IMR-90 (cell line): ENCODE measurements at regions not wholly inside any gene's neighbourhood (a gene's known extent, or its start where the extent isn't known, plus 50 kb on each side); places are given as distances from the start of the nearest gene placed in this dataset.

Source experiments
- ATAC-seq: fragments of 200-7000 bp; cut with Tn5 transposase; 2 replicates; pipeline ENCODE4 v1.9.1; 2020; ENCODE audit warnings: low read depth, mild to moderate bottlenecking, moderate library complexity
- BruUV-seq: library from RNA; stranded (reverse); fragments of 400-500 nt; replicated peaks from 2 replicates; lab custom pipeline; 2021; lab: Mats Ljungman, UMichigan
- CTCF ChIA-PET: fragments of 300-600 bp; formaldehyde crosslinking; extraction: SDS; loops from one replicate; lab custom pipeline; 2021; ENCODE audit warnings: antibody characterized with exemption; lab: Yijun Ruan, JAX
- POLR2A ChIA-PET: fragments of 300-600 bp; sonication (Branson Sonifier 250); formaldehyde crosslinking; loops from one replicate; lab custom pipeline; 2022; ENCODE audit warnings: antibody characterized with exemption; ENCODE audit not compliant: unreplicated experiment; lab: Charles Lee
- DNase-seq: peaks from one replicate; pipeline ENCODE4 v3.0.0; 2013
- H2AFZ ChIP-seq: replicated peaks from 2 replicates; pipeline ENCODE3; 2013; ENCODE audit warnings: low read length, mild to moderate bottlenecking; ENCODE audit not compliant: poor library complexity
- H2AK5ac ChIP-seq: 2 replicates; pipeline ENCODE4 v1.6.1; 2013; ENCODE audit warnings: low read depth, low read length, inconsistent platforms
- H2AK9ac ChIP-seq: replicated peaks from 2 replicates; pipeline ENCODE3; 2013; ENCODE audit warnings: mild to moderate bottlenecking, low read depth, low read length, moderate library complexity; ENCODE audit not compliant: poor library complexity
- H2BK120ac ChIP-seq: 2 replicates; pipeline ENCODE4 v1.6.1; 2013; ENCODE audit warnings: low read depth, low read length, inconsistent platforms
- H2BK15ac ChIP-seq: 3 replicates; pipeline ENCODE4 v1.6.1; 2013; ENCODE audit warnings: low read depth, low read length, inconsistent platforms
- H2BK20ac ChIP-seq: 2 replicates; pipeline ENCODE4 v1.6.1; 2013; ENCODE audit warnings: low read depth, mild to moderate bottlenecking, inconsistent platforms, low read length, moderate library complexity
- H2BK5ac ChIP-seq: 2 replicates; pipeline ENCODE4 v1.6.1; 2013; ENCODE audit warnings: mild to moderate bottlenecking, low read depth, low read length, inconsistent platforms; ENCODE audit not compliant: poor library complexity, severe bottlenecking
- H3K14ac ChIP-seq: replicated peaks from 2 replicates; pipeline ENCODE4 v1.6.1; 2013; ENCODE audit warnings: low read depth, low read length, inconsistent platforms
- H3K18ac ChIP-seq: 2 replicates; pipeline ENCODE4 v1.6.1; 2013; ENCODE audit warnings: low read depth, low read length, control low read depth
- H3K23ac ChIP-seq: 2 replicates; pipeline ENCODE4 v1.6.1; 2013; ENCODE audit warnings: low read depth, low read length, inconsistent platforms
- H3K27ac ChIP-seq: 2 replicates; pipeline ENCODE4 v1.5.1; 2013; ENCODE audit warnings: mild to moderate bottlenecking, control low read depth, low read length; ENCODE audit not compliant: insufficient read depth
- H3K27me3 ChIP-seq: 2 replicates; pipeline ENCODE4 v1.6.1; 2013; ENCODE audit warnings: low read length; ENCODE audit not compliant: control insufficient read depth, insufficient read depth
- H3K36me3 ChIP-seq: 2 replicates; pipeline ENCODE4 v1.6.1; 2013; ENCODE audit warnings: low read length, mixed read lengths; ENCODE audit not compliant: control insufficient read depth, insufficient read depth
- H3K4ac ChIP-seq: 2 replicates; pipeline ENCODE4 v1.6.1; 2013; ENCODE audit warnings: low read depth, low read length, inconsistent platforms
- H3K4me1 ChIP-seq: 2 replicates; pipeline ENCODE4 v1.6.1; 2013; ENCODE audit warnings: low read length, mixed read lengths; ENCODE audit not compliant: control insufficient read depth, insufficient read depth
- H3K4me2 ChIP-seq: 2 replicates; pipeline ENCODE4 v1.6.1; 2013; ENCODE audit warnings: low read depth, mild to moderate bottlenecking, control low read depth, low read length, moderate library complexity
- H3K4me3 ChIP-seq: 2 replicates; pipeline ENCODE4 v1.5.1; 2013; ENCODE audit warnings: low read depth, mild to moderate bottlenecking, control low read depth, low read length, moderate library complexity; ENCODE audit not compliant: insufficient read depth
- H3K56ac ChIP-seq: 2 replicates; pipeline ENCODE4 v1.6.1; 2013; ENCODE audit warnings: low read length, inconsistent platforms; ENCODE audit not compliant: insufficient read depth; ENCODE audit errors: extremely low read depth
- H3K79me1 ChIP-seq, 2 experiments: 2 replicates each; pipeline ENCODE4 v1.6.1; 2013; ENCODE audit warnings: low read length in 2 of 2, inconsistent platforms in 1 of 2, low read depth in 1 of 2
- H3K9ac ChIP-seq: 2 replicates; pipeline ENCODE4 v1.6.1; 2013; ENCODE audit warnings: low read depth, low read length, control low read depth
- H3K9me1 ChIP-seq: 2 replicates; pipeline ENCODE4 v1.6.1; 2013; ENCODE audit warnings: low read length, inconsistent platforms; ENCODE audit not compliant: insufficient read depth
- H3K9me3 ChIP-seq: 2 replicates; pipeline ENCODE4 v1.6.1; 2013; ENCODE audit warnings: low read length; ENCODE audit not compliant: control insufficient read depth, insufficient read depth
- H4K20me1 ChIP-seq: 2 replicates; pipeline ENCODE4 v1.6.1; 2013; ENCODE audit warnings: low read length, inconsistent platforms; ENCODE audit not compliant: insufficient read depth
- H4K5ac ChIP-seq: 2 replicates; pipeline ENCODE4 v1.6.1; 2013; ENCODE audit warnings: mild to moderate bottlenecking, low read depth, low read length, control low read depth
- H4K8ac ChIP-seq, 2 experiments: 2 replicates each; pipeline ENCODE4 v1.6.1; 2013; ENCODE audit warnings: low read depth in 2 of 2, low read length in 2 of 2, control low read depth in 1 of 2, inconsistent platforms in 1 of 2
- H4K91ac ChIP-seq: 2 replicates; pipeline ENCODE4 v1.6.1; 2013; ENCODE audit warnings: low read depth, low read length, inconsistent platforms; ENCODE audit not compliant: insufficient read depth
- MXI1 ChIP-seq: IDR thresholded peaks from 2 replicates; pipeline ENCODE4 v1.6.1; 2012; ENCODE audit warnings: low read depth, mild to moderate bottlenecking, low read length, moderate library complexity, borderline replicate concordance
- whole genome bisulfite sequencing, 2 experiments: methylation state at CpG; one replicate each; pipeline versions ENCODE4 v1.1.5 to v1.1.7; 2013; ENCODE audit warnings: missing lambda C conversion rate in 2 of 2; ENCODE audit not compliant: insufficient read length in 1 of 2; ENCODE audit errors: extremely low coverage in 2 of 2; 5-methylcytosine and 5-hydroxymethylcytosine counted together
- dilution Hi-C: fragments of 300-500 bp; cut with HindIII; formaldehyde crosslinking; loops from one replicate; pipeline ENCODE4 v1.14.3; 2018; ENCODE audit warnings: low sequenced_read_pairs; ENCODE audit not compliant: unreplicated experiment
- in situ Hi-C: fragments of 300-500 bp; cut with MboI; formaldehyde crosslinking; loops from 3 replicates; pipeline ENCODE4 v1.14.3; 2019; ENCODE audit warnings: low sequenced_read_pairs, inconsistent platforms, mixed read lengths
- intact Hi-C: fragments of 100-400 bp; cut with micrococcal nuclease; formaldehyde crosslinking; loops from 2 replicates; pipeline ENCODE4 v1.10.0; 2022

DNA sequence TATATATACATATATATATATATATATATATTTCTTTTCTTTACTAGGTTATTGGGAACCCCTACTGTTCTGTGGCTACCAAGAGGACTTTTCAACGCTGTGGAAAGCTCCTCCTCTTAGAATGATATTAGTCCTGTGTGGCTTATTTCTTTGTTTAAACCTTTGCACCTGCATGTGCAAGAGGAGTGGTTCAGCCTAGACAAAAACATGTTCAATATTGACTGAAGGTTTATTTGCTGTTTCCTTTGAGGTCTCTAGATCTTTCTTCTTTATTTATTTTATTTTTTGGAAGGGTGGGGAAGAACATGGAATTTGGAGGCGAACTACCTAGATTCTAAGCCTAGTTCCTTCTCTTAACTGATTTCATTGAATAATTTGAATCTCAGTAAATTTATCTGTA is 118.1 kb downstream of the GNAT3 start:
- POLR2A ChIA-PET, result no interaction called here
- in situ Hi-C loops, result loop anchor here (5.0 kb wide), 2 partner anchors 256 to 331 kb away; no protein-coding TSS in a partner anchor
- no CpG with 5 or more reads among the region's 2 CpGs for WGBS, 2 experiments

More for the DNA sequence above, 118.1 kb downstream of the GNAT3 start:
- Histone ChIP-seq H2BK15ac (no peak overlapping the region), H2AFZ (no peak overlapping the region), H2BK5ac (no peak overlapping the region), H3K79me1 (no peaks in the 10 kb centered on the region), H3K27ac (no peak overlapping the region), H4K8ac (no peak overlapping the region), H3K27me3 (no peaks in the 10 kb centered on the region), H2BK120ac (no peak overlapping the region), H4K91ac (no peak overlapping the region), H3K4me1 (no peaks in the 10 kb centered on the region), H3K14ac (no peak overlapping the region), H3K9me3 (no peaks in the 10 kb centered on the region), H3K23ac (no peak overlapping the region), H3K56ac (no peak overlapping the region), H3K9ac (no peak overlapping the region), H3K4me2 (no peak overlapping the region), H2BK20ac (no peak overlapping the region), H3K36me3 (no peaks in the 10 kb centered on the region), H3K9me1 (no peaks in the 10 kb centered on the region), H3K4me3 (no peak overlapping the region), H2AK9ac (no peak overlapping the region), H4K5ac (no peak overlapping the region), H4K20me1 (no peaks in the 10 kb centered on the region), H3K4ac (no peak overlapping the region), H3K18ac (no peak overlapping the region), H2AK5ac (no peak overlapping the region)
- intact Hi-C loops (loop anchor here (2.0 to 5.0 kb wide), 3 partner anchors 106 to 333 kb away; no protein-coding TSS in a partner anchor), dilution Hi-C loops (no loop called here)
- no TSS peak for BruUV-seq
- ATAC-seq (no peak), DNase-seq (no peak)
- TF ChIP-seq MXI1, result no peak
- CTCF ChIA-PET, result no interaction called here
